Activated CD4-positive, alpha-beta memory T cell treated with anti-CD3 and anti-CD28 coated beads, Interleukin-2, amount 10 ng/mL, durations not matched to agents 7 days and 5 days (primary cell): ENCODE measurements at regions not wholly inside any gene's neighbourhood (a gene's known extent, or its start where the extent isn't known, plus 50 kb on each side); places are given as distances from the start of the nearest gene placed in this dataset.

Experiments
- CTCF ChIA-PET: fragments of 350-600 bp; sonication (Branson Sonifier 250); formaldehyde crosslinking; loops from one replicate; lab custom pipeline; 2021; ENCODE audit warnings: antibody characterized with exemption, inconsistent platforms; lab: Charles Lee
- POLR2A ChIA-PET: fragments of 350-600 bp; sonication (Branson Sonifier 250); formaldehyde crosslinking; loops from one replicate; lab custom pipeline; 2021; ENCODE audit warnings: antibody characterized with exemption; lab: Charles Lee
- DNase-seq: peaks from one replicate; pipeline ENCODE4 v3.0.0-alpha.2; 2020
- H3K27ac Mint-ChIP-seq: one replicate; pipeline ENCODE4 v1.8.0; 2021; ENCODE audit warnings: mild to moderate bottlenecking, mixed read lengths
- H3K27me3 Mint-ChIP-seq: one replicate; pipeline ENCODE4 v1.8.0; 2021; ENCODE audit warnings: mixed read lengths
- H3K36me3 Mint-ChIP-seq: one replicate; pipeline ENCODE4 v1.8.0; 2021; ENCODE audit warnings: low read depth, mixed read lengths
- H3K4me1 Mint-ChIP-seq: one replicate; pipeline ENCODE4 v1.8.0; 2021; ENCODE audit warnings: mixed read lengths
- H3K4me3 Mint-ChIP-seq: one replicate; pipeline ENCODE4 v1.8.0; 2021; ENCODE audit warnings: mild to moderate bottlenecking, mixed read lengths
- H3K9me3 Mint-ChIP-seq: one replicate; pipeline ENCODE4 v1.8.0; 2021; ENCODE audit warnings: mixed read lengths

DNA sequence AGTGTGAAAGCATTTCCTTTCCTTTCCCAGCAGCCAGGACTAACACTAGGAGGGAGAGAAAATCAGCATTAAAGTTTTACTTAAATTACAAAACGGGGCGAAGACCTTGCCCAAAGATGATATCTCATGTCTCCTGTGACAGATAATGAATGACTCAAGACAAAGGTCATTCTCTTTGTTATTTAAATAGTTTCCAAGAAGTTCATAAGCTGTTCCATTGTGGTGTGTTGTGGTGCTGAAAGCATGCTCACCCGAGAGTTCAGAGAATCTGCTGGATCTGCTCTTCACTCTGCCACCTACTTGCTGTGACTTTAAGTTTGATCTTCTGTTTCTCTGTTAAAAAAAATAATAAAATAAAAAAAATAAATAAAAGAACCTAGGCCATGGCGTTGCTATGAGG is 265.9 kb upstream of the NR4A3 start:
- Mint-ChIP-seq H3K27me3 (peaks cover 19% of the 10 kb centered on the region), H3K4me1 (no peaks in the 10 kb centered on the region), H3K9me3 (no peaks in the 10 kb centered on the region), H3K27ac (no peak overlapping the region), H3K4me3 (no peak overlapping the region), H3K36me3 (no peaks in the 10 kb centered on the region)
- CTCF ChIA-PET, result no interaction called here
- POLR2A ChIA-PET, result no interaction called here
- DNase-seq, result no peak

DNA sequence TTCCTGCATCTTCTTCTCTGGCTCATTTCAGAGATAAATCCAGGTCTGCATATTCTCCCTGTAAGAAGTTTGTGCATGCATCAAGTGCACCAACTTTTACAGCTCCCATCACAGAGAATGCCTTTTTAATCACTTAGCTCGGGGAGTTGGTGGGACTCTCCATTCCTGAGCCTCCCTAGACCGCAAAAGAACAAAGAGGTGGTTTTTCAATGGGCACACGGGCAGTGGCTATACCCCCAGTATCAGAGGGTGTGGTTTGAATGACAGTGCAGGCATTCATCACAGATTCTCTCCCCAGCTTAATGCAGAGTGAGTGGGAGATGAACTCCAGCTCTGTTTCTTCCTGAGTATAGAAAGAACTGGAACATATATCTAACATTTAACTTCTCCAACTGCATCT is 264.7 kb upstream of the NR4A3 start:
- ChIA-PET CTCF (no interaction called here), POLR2A (no interaction called here)
- H3K4me1 Mint-ChIP-seq, result no peaks in the 10 kb centered on the region
- no peak overlapping the region for H3K4me3 Mint-ChIP-seq
- no peaks in the 10 kb centered on the region for H3K9me3 Mint-ChIP-seq
- no peak for DNase-seq
- H3K27me3 Mint-ChIP-seq, result peaks cover 17% of the 10 kb centered on the region
- H3K27ac Mint-ChIP-seq, result no peak overlapping the region
- no peaks in the 10 kb centered on the region for H3K36me3 Mint-ChIP-seq

DNA sequence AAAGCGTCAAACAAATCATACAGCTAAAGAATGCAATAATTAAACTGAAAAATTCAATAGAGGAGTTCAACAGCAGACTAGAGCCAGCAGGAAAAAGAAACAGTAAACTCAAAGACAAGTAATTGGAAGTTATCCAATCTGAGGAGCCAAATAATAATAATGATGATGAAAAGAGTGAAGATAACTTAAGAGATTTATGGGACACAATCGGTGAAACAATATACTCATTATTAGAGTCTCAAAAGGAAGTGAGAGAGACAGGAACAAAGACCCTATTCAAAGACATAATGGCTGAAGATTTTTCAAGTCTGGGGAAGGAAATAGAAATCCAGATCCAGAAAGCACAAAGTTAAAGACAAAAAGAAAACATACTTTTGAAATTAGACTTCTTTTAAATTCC is 263.9 kb upstream of the NR4A3 start:
- no peak for DNase-seq
- CTCF ChIA-PET, result no interaction called here
- H3K27me3 Mint-ChIP-seq, result peaks cover 15% of the 10 kb centered on the region
- no peak overlapping the region for H3K27ac Mint-ChIP-seq
- H3K4me1 Mint-ChIP-seq, result no peaks in the 10 kb centered on the region
- no peaks in the 10 kb centered on the region for H3K36me3 Mint-ChIP-seq
- no peak overlapping the region for H3K4me3 Mint-ChIP-seq
- POLR2A ChIA-PET, result no interaction called here
- H3K9me3 Mint-ChIP-seq, result no peaks in the 10 kb centered on the region

DNA sequence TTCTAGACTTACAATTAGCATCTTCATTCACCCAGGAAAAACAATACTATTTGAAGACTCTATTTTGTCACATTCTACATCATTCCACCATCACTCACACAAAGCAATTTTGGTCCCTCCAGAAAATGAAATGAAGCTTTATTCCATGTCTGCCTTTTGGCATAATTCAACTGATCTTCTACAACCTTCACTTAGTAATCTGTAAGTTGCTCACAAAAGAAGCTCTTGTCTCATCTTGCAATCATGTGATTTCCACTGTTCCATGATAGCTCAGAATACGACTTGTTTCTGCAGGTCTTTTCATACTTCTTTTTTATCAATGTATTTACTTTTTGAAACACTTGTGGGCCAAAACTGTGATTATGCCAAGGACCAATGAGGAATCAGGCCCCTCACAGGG is 261.9 kb upstream of the NR4A3 start:
- Mint-ChIP-seq H3K9me3 (no peaks in the 10 kb centered on the region), H3K36me3 (no peaks in the 10 kb centered on the region), H3K27ac (no peak overlapping the region), H3K4me1 (no peaks in the 10 kb centered on the region), H3K27me3 (peaks cover 11% of the 10 kb centered on the region), H3K4me3 (no peak overlapping the region)
- CTCF ChIA-PET, result no interaction called here
- no peak for DNase-seq
- POLR2A ChIA-PET, result no interaction called here

DNA sequence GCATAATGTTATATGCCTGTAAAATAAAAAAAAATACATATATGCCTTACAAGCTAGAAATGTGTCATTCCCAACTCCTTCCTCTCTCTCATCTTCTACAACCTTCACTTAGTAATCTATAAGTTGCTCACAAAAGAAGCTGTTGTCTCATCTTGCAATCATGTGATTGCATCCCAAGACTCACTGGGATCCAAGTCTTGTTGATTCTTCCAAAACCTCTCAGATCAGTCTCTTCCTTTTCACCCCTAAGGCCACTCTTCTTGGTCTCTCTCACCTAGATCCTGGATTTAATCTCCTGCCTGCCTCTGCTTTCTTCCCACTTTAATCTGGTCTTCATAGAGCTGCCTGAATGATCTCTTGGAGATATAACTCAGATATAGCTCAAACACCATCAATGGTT is 261.1 kb upstream of the NR4A3 start:
- Mint-ChIP-seq H3K4me3 (no peak overlapping the region), H3K4me1 (no peaks in the 10 kb centered on the region), H3K27ac (no peak overlapping the region), H3K27me3 (peaks cover 11% of the 10 kb centered on the region), H3K9me3 (no peaks in the 10 kb centered on the region), H3K36me3 (no peaks in the 10 kb centered on the region)
- ChIA-PET CTCF (no interaction called here), POLR2A (no interaction called here)
- DNase-seq, result no peak

DNA sequence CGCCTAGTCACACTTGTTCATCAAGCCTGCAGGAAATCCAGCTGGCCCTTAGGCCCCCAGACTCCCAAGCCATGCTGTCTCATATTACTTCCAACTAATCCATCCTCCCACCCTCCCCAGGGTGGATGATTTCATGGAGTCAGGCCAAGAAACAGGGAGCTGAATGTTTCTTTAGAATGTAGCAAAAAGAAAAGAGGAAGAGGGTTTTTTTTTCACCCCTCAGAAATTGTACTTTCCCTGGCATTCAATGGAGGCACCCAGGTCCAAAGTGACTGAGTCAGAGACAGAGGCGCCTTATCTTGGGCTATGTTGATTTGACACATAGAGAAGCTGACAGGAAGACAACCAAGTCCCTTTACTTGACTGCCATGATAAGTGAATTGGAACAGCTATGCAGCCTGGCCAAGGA is 260.2 kb upstream of the NR4A3 start:
- H3K4me1 Mint-ChIP-seq, result no peaks in the 10 kb centered on the region
- ChIA-PET POLR2A (no interaction called here), CTCF (no interaction called here)

DNA sequence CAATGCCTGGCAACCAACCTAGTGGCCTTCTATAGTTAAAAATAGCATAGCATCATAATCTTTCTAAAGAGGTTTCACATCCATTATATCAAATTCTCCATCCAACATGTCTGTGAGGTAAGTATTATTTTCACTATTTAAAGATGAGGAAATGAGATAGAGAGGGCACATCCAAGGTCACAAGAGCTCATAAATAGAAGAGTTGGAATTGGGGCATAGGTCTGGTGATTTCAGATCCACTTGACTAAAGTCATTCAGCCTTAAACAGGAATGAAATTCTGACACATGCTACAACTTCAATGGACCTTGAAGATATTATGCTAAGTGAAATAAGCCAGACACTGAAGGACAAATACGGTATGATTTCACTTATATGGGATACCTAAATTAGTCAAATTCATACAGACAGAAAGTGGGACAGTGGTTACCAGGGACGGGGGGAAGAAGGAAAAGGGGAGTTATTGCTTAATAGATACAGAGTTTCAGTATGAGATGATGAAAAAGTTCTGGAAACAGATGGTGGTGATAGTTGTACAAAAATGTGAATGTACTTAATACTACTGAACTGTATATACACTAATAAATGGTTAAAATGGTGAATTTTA is 259.6 kb upstream of the NR4A3 start:
- no peaks in the 10 kb centered on the region for H3K4me1 Mint-ChIP-seq
- ChIA-PET POLR2A (no interaction called here), CTCF (no interaction called here)
- peaks cover 17% of the 10 kb centered on the region for H3K27me3 Mint-ChIP-seq
- no peaks in the 10 kb centered on the region for H3K9me3 Mint-ChIP-seq
- H3K4me3 Mint-ChIP-seq, result no peak overlapping the region
- H3K27ac Mint-ChIP-seq, result no peak overlapping the region
- no peaks in the 10 kb centered on the region for H3K36me3 Mint-ChIP-seq
- no peak for DNase-seq

More for the DNA sequence above, 260.2 kb upstream of the NR4A3 start:
- Mint-ChIP-seq H3K9me3 (no peaks in the 10 kb centered on the region), H3K27ac (no peak overlapping the region), H3K27me3 (peaks cover 14% of the 10 kb centered on the region), H3K36me3 (no peaks in the 10 kb centered on the region), H3K4me3 (no peak overlapping the region)
- DNase-seq, result no peak

DNA sequence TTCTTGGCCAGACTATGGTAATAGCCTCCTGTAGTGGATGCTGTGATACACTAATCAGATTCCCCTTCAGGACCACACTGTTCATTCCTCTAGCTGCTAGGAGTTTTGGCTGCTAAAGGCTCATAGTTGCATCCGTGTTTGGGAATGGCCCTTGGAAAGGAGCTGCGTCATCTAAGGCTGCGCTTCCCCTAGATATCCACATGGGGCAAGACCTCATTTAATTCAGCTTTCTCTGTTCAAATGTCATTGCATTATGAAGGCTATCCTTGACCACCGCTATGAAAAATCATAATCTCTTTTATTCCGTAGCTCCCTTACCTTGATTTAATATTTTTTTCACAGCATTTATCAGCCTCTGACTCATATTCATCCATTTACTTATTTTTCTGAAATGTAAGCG is 258.3 kb upstream of the NR4A3 start:
- Mint-ChIP-seq H3K27ac (no peak overlapping the region), H3K9me3 (no peaks in the 10 kb centered on the region), H3K4me3 (no peak overlapping the region), H3K36me3 (no peaks in the 10 kb centered on the region), H3K4me1 (no peaks in the 10 kb centered on the region), H3K27me3 (peaks cover 17% of the 10 kb centered on the region)
- no peak for DNase-seq
- ChIA-PET CTCF (no interaction called here), POLR2A (no interaction called here)

DNA sequence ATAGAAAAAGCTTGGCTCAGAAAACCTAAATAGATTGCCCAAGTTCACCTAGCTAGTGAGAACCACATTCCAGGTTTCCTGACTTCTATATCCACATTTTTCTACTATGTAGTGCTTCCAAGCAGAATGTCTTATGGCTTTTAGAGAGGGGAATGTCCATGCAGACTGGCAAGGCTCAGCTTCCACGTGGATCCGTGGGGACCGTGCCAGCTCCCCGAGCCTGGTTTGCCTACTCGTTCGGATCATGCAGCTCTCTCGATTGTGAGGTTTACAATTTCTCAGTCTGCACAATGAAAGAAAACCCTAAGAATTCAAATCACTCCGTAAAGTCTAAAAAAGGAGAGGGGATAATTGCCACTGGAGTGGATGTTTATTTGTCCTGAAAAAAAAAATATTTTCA is 256.5 kb upstream of the NR4A3 start:
- H3K36me3 Mint-ChIP-seq, result no peaks in the 10 kb centered on the region
- H3K9me3 Mint-ChIP-seq, result no peaks in the 10 kb centered on the region
- H3K27ac Mint-ChIP-seq, result no peak overlapping the region
- H3K4me1 Mint-ChIP-seq, result no peaks in the 10 kb centered on the region
- no peak overlapping the region for H3K4me3 Mint-ChIP-seq
- peaks cover 21% of the 10 kb centered on the region for H3K27me3 Mint-ChIP-seq
- ChIA-PET CTCF (no interaction called here), POLR2A (no interaction called here)
- DNase-seq, result no peak

DNA sequence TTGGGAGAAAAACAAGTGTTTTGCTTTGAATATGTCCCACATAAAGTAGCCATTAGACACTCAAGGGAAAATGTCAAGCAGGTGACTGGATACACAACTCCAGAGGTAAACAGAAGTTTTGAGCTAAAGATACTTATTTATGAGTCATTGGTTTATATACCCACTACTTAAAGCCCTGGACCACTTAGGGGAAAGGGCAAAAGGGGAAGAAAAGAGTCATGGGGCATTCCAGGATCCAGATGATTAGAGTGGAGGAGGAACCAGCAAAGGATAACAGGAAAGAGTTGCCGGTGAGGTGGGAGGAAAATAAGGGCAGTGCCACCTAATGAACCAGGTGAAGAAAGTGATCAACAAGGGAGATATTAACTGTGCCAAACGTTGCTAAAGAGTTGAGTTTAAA is 254.2 kb upstream of the NR4A3 start:
- no peaks in the 10 kb centered on the region for H3K4me1 Mint-ChIP-seq
- H3K9me3 Mint-ChIP-seq, result no peaks in the 10 kb centered on the region
- no peak for DNase-seq
- H3K27me3 Mint-ChIP-seq, result peaks cover 30% of the 10 kb centered on the region
- H3K36me3 Mint-ChIP-seq, result no peaks in the 10 kb centered on the region
- ChIA-PET CTCF (no interaction called here), POLR2A (no interaction called here)
- H3K4me3 Mint-ChIP-seq, result no peak overlapping the region
- no peak overlapping the region for H3K27ac Mint-ChIP-seq

DNA sequence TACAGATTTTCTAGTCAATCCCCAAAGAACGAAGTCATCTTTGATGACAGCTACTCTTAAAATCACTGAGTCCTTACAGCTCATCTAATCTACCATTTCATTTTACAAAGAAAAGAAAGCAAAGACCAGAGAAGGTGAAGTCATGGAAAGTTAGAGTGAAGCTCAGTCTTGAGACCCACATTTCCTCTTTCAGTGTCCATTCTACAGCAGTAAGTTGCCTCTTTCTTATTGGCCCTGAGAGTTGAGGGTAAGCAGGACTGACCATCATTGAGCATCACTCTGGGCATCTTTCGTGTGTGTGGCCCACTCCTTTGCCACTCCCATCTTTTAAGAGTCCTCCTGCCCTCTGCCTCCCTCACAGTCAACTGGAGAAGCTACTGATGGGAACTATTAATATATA is 251.8 kb upstream of the NR4A3 start:
- Mint-ChIP-seq H3K9me3 (no peaks in the 10 kb centered on the region), H3K27ac (no peak overlapping the region), H3K4me1 (no peaks in the 10 kb centered on the region), H3K36me3 (no peaks in the 10 kb centered on the region), H3K27me3 (peaks cover 24% of the 10 kb centered on the region), H3K4me3 (no peak overlapping the region)
- DNase-seq, result no peak
- ChIA-PET POLR2A (no interaction called here), CTCF (no interaction called here)

DNA sequence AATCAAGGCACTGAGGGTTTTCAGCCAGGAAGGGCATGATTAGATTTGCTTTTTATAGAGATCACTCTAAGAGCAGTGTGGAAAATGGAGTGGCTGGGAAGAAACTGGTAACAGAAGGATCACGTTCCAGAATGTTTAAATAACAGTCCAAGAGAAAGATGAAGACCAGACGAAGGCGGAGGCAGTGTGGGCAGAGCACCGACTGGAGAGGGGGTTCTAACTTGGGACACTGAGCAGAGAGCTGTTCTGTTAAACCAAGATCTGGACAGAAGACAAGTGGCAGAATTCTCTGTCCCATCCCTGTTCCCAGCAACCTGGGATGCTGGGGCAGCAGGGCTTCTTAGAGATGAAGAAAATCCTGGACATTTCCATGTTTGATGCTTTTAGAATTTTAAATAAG is 249.1 kb upstream of the NR4A3 start:
- no peaks in the 10 kb centered on the region for H3K4me1 Mint-ChIP-seq
- peaks cover 16% of the 10 kb centered on the region for H3K27me3 Mint-ChIP-seq
- POLR2A ChIA-PET, result no interaction called here
- no peak overlapping the region for H3K4me3 Mint-ChIP-seq
- no peak for DNase-seq
- no peak overlapping the region for H3K27ac Mint-ChIP-seq
- CTCF ChIA-PET, result no interaction called here
- no peaks in the 10 kb centered on the region for H3K9me3 Mint-ChIP-seq
- no peaks in the 10 kb centered on the region for H3K36me3 Mint-ChIP-seq

DNA sequence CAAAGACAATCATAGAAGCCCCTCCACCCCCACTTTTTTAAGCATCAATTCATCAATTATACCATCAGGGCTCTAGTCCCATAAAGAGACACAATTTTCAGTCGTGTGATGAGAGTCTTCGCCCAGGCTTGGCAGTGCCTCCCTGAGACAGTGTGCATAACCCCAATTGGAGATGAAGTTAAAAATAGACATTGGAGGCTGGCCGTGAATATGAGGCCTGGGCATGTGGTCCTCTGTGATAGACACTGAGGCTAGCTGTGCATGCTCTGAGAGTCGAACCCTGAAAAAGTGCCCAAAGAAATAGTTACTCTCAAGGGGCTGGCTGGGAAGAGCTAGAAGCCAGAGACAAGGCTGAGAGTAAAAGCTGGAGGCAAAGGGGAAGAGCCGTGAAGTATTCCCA is 248.6 kb upstream of the NR4A3 start:
- POLR2A ChIA-PET, result no interaction called here
- Mint-ChIP-seq H3K4me1 (no peaks in the 10 kb centered on the region), H3K36me3 (no peaks in the 10 kb centered on the region), H3K27ac (no peak overlapping the region), H3K9me3 (no peaks in the 10 kb centered on the region), H3K27me3 (peaks cover 15% of the 10 kb centered on the region), H3K4me3 (no peak overlapping the region)
- CTCF ChIA-PET, result no interaction called here
- no peak for DNase-seq

DNA sequence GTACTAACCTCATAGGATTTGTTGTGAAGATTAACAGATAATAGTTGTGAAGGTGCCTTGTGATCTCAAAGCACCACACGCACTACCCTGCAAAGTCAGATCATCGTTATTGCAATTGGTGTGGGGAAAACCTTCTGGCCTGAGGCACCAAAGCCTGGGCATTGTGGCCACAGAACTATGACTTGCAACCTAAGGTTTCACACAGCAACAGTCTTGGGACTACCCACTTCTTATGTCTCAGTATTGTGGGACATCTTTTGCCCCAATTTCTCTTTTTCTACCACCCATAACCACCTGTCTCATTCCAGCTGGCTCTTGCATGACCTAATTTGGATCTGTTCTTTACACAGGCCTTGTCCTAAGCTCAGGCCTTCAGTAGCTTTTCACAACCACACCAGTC is 247.8 kb upstream of the NR4A3 start:
- POLR2A ChIA-PET, result no interaction called here
- Mint-ChIP-seq H3K27me3 (peaks cover 15% of the 10 kb centered on the region), H3K27ac (no peak overlapping the region), H3K9me3 (no peaks in the 10 kb centered on the region), H3K36me3 (no peaks in the 10 kb centered on the region), H3K4me3 (no peak overlapping the region), H3K4me1 (no peaks in the 10 kb centered on the region)
- no peak for DNase-seq
- CTCF ChIA-PET, result no interaction called here
